ENCODE measurements at regions not wholly inside any gene's neighbourhood (a gene's known extent, or its start where the extent isn't known, plus 50 kb on each side); places are given as distances from the start of the nearest gene placed in this dataset.

DNA sequence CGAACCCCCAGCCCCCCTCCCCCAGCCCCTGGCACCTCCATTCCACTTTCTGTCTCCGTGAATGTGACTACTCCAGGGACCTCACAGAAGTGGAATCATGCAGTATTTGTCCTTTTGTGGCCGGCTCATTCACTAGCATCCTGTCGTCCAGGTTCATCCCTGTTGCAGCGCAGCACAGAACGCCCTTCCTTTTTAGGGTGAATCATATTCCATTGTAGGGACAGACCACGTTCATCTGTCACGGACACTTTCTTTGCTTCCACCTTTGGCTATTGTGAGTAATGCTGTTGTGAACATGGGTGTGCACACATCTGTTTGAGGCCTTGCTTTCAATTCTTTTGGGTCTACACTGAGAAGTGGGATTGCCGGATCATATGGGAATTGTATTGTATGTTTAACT lies 148.9 kb upstream of the IQSEC1 start:
- peaks cover 0 to 2% (median 0%) of the 10 kb centered on the region in 4 donors for H3K4me1 Mint-ChIP-seq
- H3K27ac Mint-ChIP-seq: no peak overlapping the region
- peaks cover 2% of the 10 kb centered on the region in 2 donors for H3K27me3 Mint-ChIP-seq
- H3K4me1 ChIP-seq (ENCODE audit: insufficient read depth, low read length): no peaks in the 10 kb centered on the region
- CTCF ChIA-PET (ENCODE audit: partially characterized antibody): no interaction called here
- H3K27ac ChIP-seq (ENCODE audit: low read depth, low read length): no peak overlapping the region
- peaks cover 0 to 3% (median 0%) of the 10 kb centered on the region in 8 donors for H3K9me3 Mint-ChIP-seq
- no peak overlapping the region for H3K4me3 Mint-ChIP-seq
- H3K4me3 ChIP-seq (ENCODE audit: low read length in 2 of 2): no peak overlapping the region
- no peak for DNase-seq
- no peaks in the 10 kb centered on the region for H3K9me3 ChIP-seq (ENCODE audit: control insufficient read depth in 1 of 2, low read length in 2 of 2)
- no peaks in the 10 kb centered on the region for H3K36me3 ChIP-seq (ENCODE audit: insufficient read depth, low read length)
- no peaks in the 10 kb centered on the region for H3K27me3 ChIP-seq (ENCODE audit: insufficient read depth, low read length)
- H3K36me3 Mint-ChIP-seq: no peaks in the 10 kb centered on the region
- intact Hi-C loops (cut with micrococcal nuclease): no loop called here
- POLR2A ChIA-PET (ENCODE audit: partially characterized antibody): no interaction called here

DNA sequence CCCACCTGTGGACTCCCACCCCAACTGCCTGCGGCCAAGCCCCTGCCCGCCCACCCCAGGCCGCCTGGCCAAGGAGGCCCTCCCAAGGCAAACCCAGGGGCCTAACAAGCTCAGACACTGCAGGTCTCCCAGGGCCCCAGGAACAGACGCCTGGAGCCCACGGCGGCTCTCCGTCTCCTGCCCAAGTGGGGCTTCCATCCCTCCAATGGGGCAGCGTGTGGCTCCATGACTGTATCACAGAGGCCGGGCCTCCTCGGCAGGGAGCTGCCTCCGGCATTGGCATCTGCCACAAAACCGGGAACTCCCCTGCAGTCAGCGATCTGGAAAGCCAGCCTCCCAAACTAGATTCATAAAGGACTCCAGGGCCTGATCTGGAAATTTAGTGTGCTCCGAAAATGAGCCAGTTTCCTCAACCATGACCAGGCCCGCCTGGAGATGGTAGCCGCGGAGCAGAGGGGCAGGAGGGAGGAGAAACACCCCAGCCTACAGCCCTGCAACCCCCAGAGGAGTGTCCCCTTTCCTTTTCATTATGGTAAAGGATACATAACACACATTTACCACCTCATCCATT lies 148.3 kb upstream of the IQSEC1 start:
- H3K27me3 ChIP-seq (ENCODE audit: insufficient read depth, low read length): no peaks in the 10 kb centered on the region
- CTCF ChIA-PET (ENCODE audit: partially characterized antibody): no interaction called here
- Mint-ChIP-seq H3K4me3 (no peak overlapping the region), H3K4me1 (peaks cover 0 to 2% (median 0%) of the 10 kb centered on the region in 4 donors), H3K9me3 (peaks cover 0 to 4% (median 0%) of the 10 kb centered on the region in 8 donors), H3K27me3 (peaks cover 2% of the 10 kb centered on the region in 2 donors), H3K36me3 (no peaks in the 10 kb centered on the region), H3K27ac (no peak overlapping the region)
- H3K36me3 ChIP-seq (ENCODE audit: insufficient read depth, low read length): no peaks in the 10 kb centered on the region
- POLR2A ChIA-PET (ENCODE audit: partially characterized antibody): no interaction called here
- no peak for DNase-seq
- no peak overlapping the region for H3K27ac ChIP-seq (ENCODE audit: low read depth, low read length)
- no peak overlapping the region for H3K4me3 ChIP-seq (ENCODE audit: low read length in 2 of 2)
- no peaks in the 10 kb centered on the region for H3K4me1 ChIP-seq (ENCODE audit: insufficient read depth, low read length)
- H3K9me3 ChIP-seq (ENCODE audit: control insufficient read depth in 1 of 2, low read length in 2 of 2): no peaks in the 10 kb centered on the region
- intact Hi-C loops (cut with micrococcal nuclease): no loop called here

DNA sequence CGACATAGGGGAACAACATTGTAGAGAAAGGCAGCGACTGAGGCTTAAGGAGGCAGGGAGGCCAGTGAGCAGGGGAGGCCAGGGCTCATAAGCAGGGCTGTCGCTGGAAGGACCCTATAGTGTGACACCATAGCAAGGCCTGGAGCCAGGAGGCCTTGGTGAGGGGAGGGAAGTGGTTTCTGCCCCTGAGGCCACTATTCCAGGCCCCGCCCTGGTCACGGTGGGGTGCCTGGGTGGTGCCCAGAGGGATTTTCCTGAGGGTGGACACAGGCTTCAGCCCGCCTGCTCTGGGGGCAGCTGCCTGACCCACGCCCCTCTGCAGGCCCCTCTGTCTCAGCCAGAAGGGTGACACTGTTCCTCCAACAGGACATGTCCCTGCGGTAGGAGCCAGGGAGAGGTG lies 147.8 kb upstream of the IQSEC1 start:
- H3K27me3 ChIP-seq (ENCODE audit: insufficient read depth, low read length): no peaks in the 10 kb centered on the region
- Mint-ChIP-seq H3K36me3 (no peaks in the 10 kb centered on the region), H3K4me3 (no peak overlapping the region), H3K27me3 (peaks cover 2% of the 10 kb centered on the region in 2 donors), H3K9me3 (peaks cover 0 to 4% (median 0%) of the 10 kb centered on the region in 8 donors), H3K4me1 (peaks cover 0 to 2% (median 0%) of the 10 kb centered on the region in 4 donors), H3K27ac (no peak overlapping the region)
- no peaks in the 10 kb centered on the region for H3K9me3 ChIP-seq (ENCODE audit: control insufficient read depth in 1 of 2, low read length in 2 of 2)
- H3K27ac ChIP-seq (ENCODE audit: low read depth, low read length): no peak overlapping the region
- no peaks in the 10 kb centered on the region for H3K4me1 ChIP-seq (ENCODE audit: insufficient read depth, low read length)
- ChIA-PET CTCF (ENCODE audit: partially characterized antibody) (no interaction called here), POLR2A (ENCODE audit: partially characterized antibody) (no interaction called here)
- no peaks in the 10 kb centered on the region for H3K36me3 ChIP-seq (ENCODE audit: insufficient read depth, low read length)
- DNase-seq: no peak
- H3K4me3 ChIP-seq (ENCODE audit: low read length in 2 of 2): no peak overlapping the region
- intact Hi-C loops (cut with micrococcal nuclease): no loop called here

GRCh38 chr3:13219902-13220296 lies 146.7 kb upstream of the IQSEC1 start:
- ChIA-PET POLR2A (ENCODE audit: partially characterized antibody) (no interaction called here), CTCF (ENCODE audit: partially characterized antibody) (no interaction called here)
- DNase-seq: no peak
- Mint-ChIP-seq H3K27ac (no peak overlapping the region), H3K4me3 (no peak overlapping the region), H3K4me1 (peaks cover 0 to 2% (median 0%) of the 10 kb centered on the region in 4 donors), H3K9me3 (peaks cover 0 to 4% (median 0%) of the 10 kb centered on the region in 8 donors), H3K27me3 (peaks cover 2% of the 10 kb centered on the region in 2 donors), H3K36me3 (no peaks in the 10 kb centered on the region)
- no peaks in the 10 kb centered on the region for H3K4me1 ChIP-seq (ENCODE audit: insufficient read depth, low read length)
- no peak overlapping the region for H3K27ac ChIP-seq (ENCODE audit: low read depth, low read length)
- no peaks in the 10 kb centered on the region for H3K27me3 ChIP-seq (ENCODE audit: insufficient read depth, low read length)
- intact Hi-C loops (cut with micrococcal nuclease): no loop called here
- H3K4me3 ChIP-seq (ENCODE audit: low read length in 2 of 2): no peak overlapping the region
- H3K9me3 ChIP-seq (ENCODE audit: control insufficient read depth in 1 of 2, low read length in 2 of 2): no peaks in the 10 kb centered on the region
- no peaks in the 10 kb centered on the region for H3K36me3 ChIP-seq (ENCODE audit: insufficient read depth, low read length)

DNA sequence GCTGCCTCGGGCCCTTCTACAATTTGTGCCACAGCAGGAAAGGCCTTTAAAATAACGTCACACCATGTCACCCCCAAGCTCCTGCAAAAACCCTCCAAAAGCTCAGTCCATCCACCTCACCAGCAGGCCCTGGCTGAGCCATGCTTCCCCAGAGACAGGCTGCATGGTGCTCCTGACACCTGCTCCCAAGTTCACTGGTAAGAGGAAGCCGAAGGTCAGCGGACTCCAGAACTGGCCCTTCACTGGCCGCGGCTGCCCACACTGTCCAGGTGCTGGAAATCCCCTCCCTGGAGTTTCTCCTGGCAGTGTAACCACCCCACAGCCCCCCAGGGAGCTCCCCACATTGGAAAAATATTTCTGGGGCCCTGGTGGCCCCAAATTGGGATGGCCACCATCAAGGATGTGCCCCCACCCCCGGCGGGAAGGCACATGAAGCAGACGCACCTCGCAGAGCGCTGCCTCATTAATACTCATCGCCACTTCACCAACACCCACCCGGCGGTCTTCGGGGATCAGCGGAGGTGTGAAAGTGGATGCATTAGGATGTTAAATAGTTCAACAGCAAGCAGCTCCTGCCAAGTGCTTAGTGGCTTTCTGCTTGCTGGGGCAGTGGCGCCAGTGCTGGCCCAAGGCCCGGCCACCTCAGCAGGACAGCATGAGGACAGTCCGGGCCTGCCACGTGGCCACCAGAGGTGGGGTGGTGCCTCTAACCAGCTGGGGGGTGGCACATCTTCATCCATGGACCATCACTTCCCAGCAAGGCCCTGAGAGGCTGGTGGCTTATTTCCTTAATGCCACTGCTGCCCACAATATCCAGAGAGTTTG lies 146.1 kb upstream of the IQSEC1 start:
- Histone ChIP-seq H3K9me3 (ENCODE audit: control insufficient read depth in 1 of 2, low read length in 2 of 2) (no peaks in the 10 kb centered on the region), H3K27me3 (ENCODE audit: insufficient read depth, low read length) (no peaks in the 10 kb centered on the region), H3K36me3 (ENCODE audit: insufficient read depth, low read length) (no peaks in the 10 kb centered on the region), H3K4me1 (ENCODE audit: insufficient read depth, low read length) (no peaks in the 10 kb centered on the region), H3K27ac (ENCODE audit: low read depth, low read length) (no peak overlapping the region), H3K4me3 (ENCODE audit: low read length in 2 of 2) (no peak overlapping the region)
- H3K9me3 Mint-ChIP-seq: peaks cover 0 to 4% (median 0%) of the 10 kb centered on the region in 8 donors
- no peak overlapping the region for H3K27ac Mint-ChIP-seq
- ChIA-PET POLR2A (ENCODE audit: partially characterized antibody) (no interaction called here), CTCF (ENCODE audit: partially characterized antibody) (no interaction called here)
- H3K36me3 Mint-ChIP-seq: no peaks in the 10 kb centered on the region
- DNase-seq: no peak
- peaks cover 2% of the 10 kb centered on the region in 2 donors for H3K27me3 Mint-ChIP-seq
- no peak overlapping the region for H3K4me3 Mint-ChIP-seq
- intact Hi-C loops (cut with micrococcal nuclease): no loop called here
- H3K4me1 Mint-ChIP-seq: peaks cover 0 to 2% (median 0%) of the 10 kb centered on the region in 4 donors

GRCh38 chr3:13218541-13218908 lies 145.3 kb upstream of the IQSEC1 start:
- Mint-ChIP-seq H3K27me3 (peaks cover 1 to 2% of the 10 kb centered on the region in 2 donors), H3K27ac (no peak overlapping the region), H3K4me3 (no peak overlapping the region), H3K4me1 (peaks cover 0 to 1% (median 0%) of the 10 kb centered on the region in 4 donors), H3K9me3 (peaks cover 0 to 4% (median 0%) of the 10 kb centered on the region in 8 donors), H3K36me3 (no peaks in the 10 kb centered on the region)
- ChIA-PET POLR2A (ENCODE audit: partially characterized antibody) (no interaction called here), CTCF (ENCODE audit: partially characterized antibody) (no interaction called here)
- no peaks in the 10 kb centered on the region for H3K36me3 ChIP-seq (ENCODE audit: insufficient read depth, low read length)
- DNase-seq: no peak
- intact Hi-C loops (cut with micrococcal nuclease): no loop called here
- no peak overlapping the region for H3K4me3 ChIP-seq (ENCODE audit: low read length in 2 of 2)
- H3K27me3 ChIP-seq (ENCODE audit: insufficient read depth, low read length): no peaks in the 10 kb centered on the region
- no peak overlapping the region for H3K27ac ChIP-seq (ENCODE audit: low read depth, low read length)
- H3K9me3 ChIP-seq (ENCODE audit: control insufficient read depth in 1 of 2, low read length in 2 of 2): no peaks in the 10 kb centered on the region
- no peaks in the 10 kb centered on the region for H3K4me1 ChIP-seq (ENCODE audit: insufficient read depth, low read length)

DNA sequence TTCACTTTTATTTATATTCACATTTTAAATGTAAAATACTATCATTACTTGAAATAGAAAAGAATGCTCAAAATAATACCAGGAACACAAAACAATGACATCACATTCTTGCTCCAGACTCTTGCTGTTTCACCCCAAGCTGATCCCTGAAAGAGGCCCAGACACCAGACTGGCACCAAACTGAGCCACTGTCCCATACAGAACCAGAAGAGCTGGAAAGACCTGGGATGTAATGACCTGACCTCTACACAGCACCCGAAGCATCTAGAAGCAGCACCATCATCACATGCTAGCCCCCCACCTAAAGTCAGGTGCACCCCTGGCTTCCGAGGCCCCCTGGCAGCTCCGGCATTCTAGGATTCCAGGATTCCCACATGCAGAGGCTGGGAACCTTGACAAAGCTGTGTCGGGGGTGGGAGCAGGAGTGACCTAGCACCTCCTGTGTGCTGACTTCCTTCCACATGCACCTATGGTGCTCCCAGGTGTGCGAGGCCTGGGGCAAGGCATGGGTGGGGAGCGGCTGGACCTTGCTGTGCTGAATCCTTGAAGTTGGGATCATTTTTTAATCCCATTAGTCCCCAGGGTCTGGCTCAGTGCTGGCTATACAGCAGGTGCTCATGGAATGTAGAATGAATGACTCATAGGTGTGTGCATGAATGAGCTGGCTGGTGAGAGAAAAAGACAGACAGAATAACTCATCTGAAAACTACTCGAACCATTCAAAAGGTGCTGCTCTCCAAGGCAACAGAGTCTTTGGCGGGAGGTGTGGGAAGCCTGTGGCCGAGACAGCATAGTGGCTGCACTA lies 144.7 kb upstream of the IQSEC1 start:
- Histone ChIP-seq H3K9me3 (ENCODE audit: control insufficient read depth in 1 of 2, low read length in 2 of 2) (no peaks in the 10 kb centered on the region), H3K27ac (ENCODE audit: low read depth, low read length) (no peak overlapping the region), H3K27me3 (ENCODE audit: insufficient read depth, low read length) (no peaks in the 10 kb centered on the region), H3K4me3 (ENCODE audit: low read length in 2 of 2) (no peak overlapping the region), H3K36me3 (ENCODE audit: insufficient read depth, low read length) (no peaks in the 10 kb centered on the region), H3K4me1 (ENCODE audit: insufficient read depth, low read length) (no peaks in the 10 kb centered on the region)
- Mint-ChIP-seq H3K4me1 (no peaks in the 10 kb centered on the region), H3K36me3 (no peaks in the 10 kb centered on the region), H3K27me3 (peaks cover 0 to 2% of the 10 kb centered on the region in 2 donors), H3K9me3 (peaks cover 0 to 4% (median 0%) of the 10 kb centered on the region in 8 donors), H3K4me3 (no peak overlapping the region), H3K27ac (peak overlapping the region in 1 of 7 donors; percentile 32)
- CTCF ChIA-PET (ENCODE audit: partially characterized antibody): no interaction called here
- intact Hi-C loops (cut with micrococcal nuclease): no loop called here
- POLR2A ChIA-PET (ENCODE audit: partially characterized antibody): no interaction called here
- DNase-seq: no peak
